Endothelial cell of umbilical vein (primary cell): ENCODE measurements at regions not wholly inside any gene's neighbourhood (a gene's known extent, or its start where the extent isn't known, plus 50 kb on each side); places are given as distances from the start of the nearest gene placed in this dataset.

Source experiments
- EZH2 ChIP-seq: IDR thresholded peaks from 2 replicates; pipeline ENCODE4 v1.6.1; 2012; ENCODE audit warnings: borderline replicate concordance, low read depth, mild to moderate bottlenecking, moderate library complexity, low read length, inconsistent platforms; ENCODE audit not compliant: severe bottlenecking
- GATA2 ChIP-seq: IDR thresholded peaks from 2 replicates; pipeline ENCODE4 v1.7.0; 2011; ENCODE audit warnings: low read depth, mild to moderate bottlenecking, moderate library complexity, mixed read lengths, low read length; ENCODE audit not compliant: insufficient read length, insufficient read depth
- JUN ChIP-seq: IDR thresholded peaks from 2 replicates; pipeline ENCODE4 v1.6.1; 2011; ENCODE audit warnings: borderline replicate concordance, low read depth; ENCODE audit not compliant: insufficient read length, insufficient read depth
- MYC ChIP-seq: IDR thresholded peaks from one replicate; pipeline ENCODE4 v1.6.1; 2011; ENCODE audit warnings: mild to moderate bottlenecking, low read depth, low read length
- POLR2A ChIP-seq: IDR thresholded peaks from 2 replicates; pipeline ENCODE4 v1.6.1; 2012; ENCODE audit warnings: low read depth, mild to moderate bottlenecking, control low read depth, low read length
- POLR2AphosphoS5 ChIP-seq: IDR thresholded peaks from 2 replicates; pipeline ENCODE4 v1.6.1; 2012; ENCODE audit warnings: low read depth, mild to moderate bottlenecking, control low read depth, low read length, moderate library complexity; ENCODE audit not compliant: insufficient read depth
- TF ChIP-seq, protein P1 (sequence below), 2 donors: IDR thresholded peaks; 1 replicate in 1 of 2; 2 replicates in 1 of 2; pipeline ENCODE4 v1.5.1; 2011; ENCODE audit warnings: low read length in 2 of 2, mild to moderate bottlenecking in 2 of 2, moderate library complexity in 2 of 2, control low read depth in 1 of 2, inconsistent platforms in 1 of 2, low read depth in 1 of 2; ENCODE audit not compliant: insufficient read depth in 1 of 2; ENCODE audit errors: extremely low read depth in 1 of 2
- TF ChIP-seq, protein P2 (sequence below): IDR thresholded peaks from 2 replicates; pipeline ENCODE4 v1.6.1; 2011; ENCODE audit not compliant: insufficient read depth, insufficient read length

DNA sequence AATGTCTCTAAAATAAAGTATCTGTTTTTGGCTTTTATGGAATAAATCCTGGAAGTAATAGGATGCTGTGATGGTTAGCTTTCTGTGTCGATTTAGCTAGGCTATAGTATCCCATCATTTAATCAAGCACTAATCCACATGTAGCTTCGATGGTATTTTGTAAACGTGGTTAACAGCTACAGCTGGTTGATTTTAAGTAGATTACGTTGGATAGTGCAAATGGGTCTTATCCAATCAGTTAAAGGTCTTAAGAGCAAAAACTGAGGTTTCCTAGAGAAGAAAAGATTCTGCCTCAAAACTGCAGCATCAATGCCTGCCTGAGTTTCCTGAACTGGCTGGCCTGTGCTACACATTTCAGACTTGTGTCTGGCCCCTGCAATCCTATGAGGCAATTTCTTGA lies 314.2 kb upstream of the SORL1-AS1 start:
- TF ChIP-seq, protein P1, sequence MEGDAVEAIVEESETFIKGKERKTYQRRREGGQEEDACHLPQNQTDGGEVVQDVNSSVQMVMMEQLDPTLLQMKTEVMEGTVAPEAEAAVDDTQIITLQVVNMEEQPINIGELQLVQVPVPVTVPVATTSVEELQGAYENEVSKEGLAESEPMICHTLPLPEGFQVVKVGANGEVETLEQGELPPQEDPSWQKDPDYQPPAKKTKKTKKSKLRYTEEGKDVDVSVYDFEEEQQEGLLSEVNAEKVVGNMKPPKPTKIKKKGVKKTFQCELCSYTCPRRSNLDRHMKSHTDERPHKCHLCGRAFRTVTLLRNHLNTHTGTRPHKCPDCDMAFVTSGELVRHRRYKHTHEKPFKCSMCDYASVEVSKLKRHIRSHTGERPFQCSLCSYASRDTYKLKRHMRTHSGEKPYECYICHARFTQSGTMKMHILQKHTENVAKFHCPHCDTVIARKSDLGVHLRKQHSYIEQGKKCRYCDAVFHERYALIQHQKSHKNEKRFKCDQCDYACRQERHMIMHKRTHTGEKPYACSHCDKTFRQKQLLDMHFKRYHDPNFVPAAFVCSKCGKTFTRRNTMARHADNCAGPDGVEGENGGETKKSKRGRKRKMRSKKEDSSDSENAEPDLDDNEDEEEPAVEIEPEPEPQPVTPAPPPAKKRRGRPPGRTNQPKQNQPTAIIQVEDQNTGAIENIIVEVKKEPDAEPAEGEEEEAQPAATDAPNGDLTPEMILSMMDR (IDR thresholded peaks at IDR 0.05; ENCODE audit: extremely low read depth in 1 of 2, insufficient read depth in 1 of 2, low read depth in 1 of 2, low read length in 2 of 2), result no peak
- TF ChIP-seq POLR2A (no peak), EZH2 (no peak), GATA2 (no peak), POLR2AphosphoS5 (no peak), JUN (no peak), MYC (no peak)
- TF ChIP-seq, protein P2, sequence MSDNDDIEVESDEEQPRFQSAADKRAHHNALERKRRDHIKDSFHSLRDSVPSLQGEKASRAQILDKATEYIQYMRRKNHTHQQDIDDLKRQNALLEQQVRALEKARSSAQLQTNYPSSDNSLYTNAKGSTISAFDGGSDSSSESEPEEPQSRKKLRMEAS, result no peak
